ENCODE measurements at regions not wholly inside any gene's neighbourhood (a gene's known extent, or its start where the extent isn't known, plus 50 kb on each side); places are given as distances from the start of the nearest gene placed in this dataset.

DNA sequence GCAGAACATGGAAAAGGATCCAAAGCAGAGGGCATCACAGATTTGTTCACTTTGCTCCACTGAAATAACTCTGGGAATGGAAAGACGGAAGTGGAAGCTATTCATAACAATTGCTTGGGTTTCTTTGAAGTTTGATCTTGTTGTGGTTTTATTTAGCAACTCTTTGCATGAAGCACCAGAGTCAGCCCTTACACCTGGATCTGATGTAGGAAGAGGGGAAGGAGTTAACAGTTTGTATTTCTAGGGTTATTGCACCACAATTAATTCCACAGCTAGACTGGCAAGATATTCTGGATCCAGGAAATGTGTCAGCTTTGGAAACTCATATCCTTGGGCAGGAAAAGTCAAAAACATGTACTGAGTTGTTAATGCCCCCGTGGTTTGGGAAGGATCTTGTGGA, 1143.4 kb downstream of the CNTNAP5 start (continued):
- no peak for TF ChIP-seq ZNF462 (CRISPR knock-in tag; IDR thresholded peaks at IDR 0.05)
- no peak for TF ChIP-seq JUNB (IDR thresholded peaks at IDR 0.05; ENCODE audit: unreplicated experiment)

DNA sequence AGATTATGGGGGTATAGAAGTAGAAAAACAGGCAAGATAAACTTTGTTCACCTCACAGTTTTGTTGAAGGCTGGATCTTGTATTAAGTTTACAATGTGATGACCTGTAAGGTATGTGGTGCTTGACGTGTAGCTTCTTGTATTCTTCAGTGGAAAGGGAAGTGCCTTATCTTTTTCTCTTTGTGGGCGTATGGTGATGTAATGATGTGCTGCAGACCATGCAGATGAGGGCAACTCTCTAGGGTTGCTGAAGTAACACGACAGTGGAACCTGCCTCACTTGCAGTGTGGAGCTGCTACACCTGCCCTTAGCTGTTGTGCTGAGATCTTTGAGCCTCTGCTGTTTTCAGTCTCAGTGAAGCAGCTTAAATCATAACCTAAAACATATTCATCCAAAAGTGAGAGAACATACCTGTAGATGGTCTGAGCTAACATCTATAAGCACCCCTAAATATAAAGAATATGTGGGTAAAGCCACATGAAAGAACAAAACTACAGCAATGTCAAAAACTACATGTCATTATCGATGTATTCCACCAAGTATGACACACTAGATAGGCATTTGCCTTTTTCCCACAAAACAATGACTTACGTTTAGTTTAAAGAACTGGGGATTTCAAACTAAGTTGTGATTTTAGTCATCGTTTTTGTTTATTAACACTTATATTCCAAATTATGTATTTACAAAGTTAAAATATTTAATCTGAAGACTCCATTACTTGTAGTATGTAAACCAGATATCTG, 1144.1 kb downstream of the CNTNAP5 start:
- Histone ChIP-seq H3K27ac (ENCODE audit: low read depth) (no peak overlapping the region), H3K4me2 (no peak overlapping the region), H3K4me1 (ENCODE audit: insufficient read depth) (no peaks in the 10 kb centered on the region), H3K27me3 (ENCODE audit: insufficient read depth) (no peaks in the 10 kb centered on the region), H3K36me3 (ENCODE audit: insufficient read depth) (no peaks in the 10 kb centered on the region), H3K4me3 (no peak overlapping the region), H2AFZ (peak overlapping the region; percentile 61; the same call in 1 of the 2 replicates), H4K20me1 (replicated peaks; ENCODE audit: insufficient read depth) (no peaks in the 10 kb centered on the region), H3F3A (replicated peaks; ENCODE audit: low read depth) (no peaks in the 10 kb centered on the region), H3K9me2 (ENCODE audit: insufficient read depth) (no peaks in the 10 kb centered on the region), H3K79me2 (replicated peaks; ENCODE audit: insufficient read depth) (no peaks in the 10 kb centered on the region)
- no peak for ATAC-seq
- peaks cover 7% of the 10 kb centered on the region; the same call in 2 of the 3 replicates for H3K36me3 Mint-ChIP-seq (ENCODE audit: low read depth)
- H3K27ac Mint-ChIP-seq: no peak overlapping the region
- peaks cover 10% of the 10 kb centered on the region for H3K9me3 Mint-ChIP-seq
- no peak overlapping the region for H3K4me3 Mint-ChIP-seq
- H3K4me1 Mint-ChIP-seq: peaks cover 4% of the 10 kb centered on the region; the same call in 1 of the 3 replicates
- peaks cover 2% of the 10 kb centered on the region for H3K27me3 Mint-ChIP-seq (ENCODE audit: insufficient read depth, low read depth, poor library complexity)
- DNase-seq (ENCODE audit: low spot score): no peak
- TF ChIP-seq ZNF114 (CRISPR knock-in tag; IDR thresholded peaks at IDR 0.05) (no peak), NANOG (IDR thresholded peaks at IDR 0.05; ENCODE audit: borderline replicate concordance) (no peak), ETS1 (IDR thresholded peaks at IDR 0.05) (no peak), POLR2AphosphoS5 (IDR thresholded peaks at IDR 0.05; ENCODE audit: low read depth) (no peak), STAT1 (IDR thresholded peaks at IDR 0.05; ENCODE audit: unreplicated experiment) (no peak), ZNF462 (CRISPR knock-in tag; IDR thresholded peaks at IDR 0.05) (no peak)
